SH-SY5Y (cell line): ENCODE measurements at regions not wholly inside any gene's neighbourhood (a gene's known extent, or its start where the extent isn't known, plus 50 kb on each side); places are given as distances from the start of the nearest gene placed in this dataset.

Source experiments
- GATA2 ChIP-seq: IDR thresholded peaks from 2 replicates; pipeline ENCODE4 v1.6.1; 2011; ENCODE audit warnings: mild to moderate bottlenecking, low read depth, low read length
- GATA3 ChIP-seq: IDR thresholded peaks from 2 replicates; pipeline ENCODE4 v1.6.1; 2011; ENCODE audit warnings: low read depth, mild to moderate bottlenecking, low read length, moderate library complexity

- peak; percentile 93 for TF ChIP-seq GATA2
- TF ChIP-seq GATA3: no peak
These were observed 146.6 kb downstream of the AASDH start for GRCh38 chr4:56240554-56241174.
